Posterior vena cava (tissue), 2 donors: ENCODE measurements at regions not wholly inside any gene's neighbourhood (a gene's known extent, or its start where the extent isn't known, plus 50 kb on each side); places are given as distances from the start of the nearest gene placed in this dataset.
"Not testable (repeated sequence)": the region's sequence is repeated elsewhere in the genome, so short reads cannot be mapped to it uniquely, and the experiment has no call there.

Source experiments
- DNase-seq: peaks from one replicate; pipeline ENCODE4 v3.0.0-alpha.2; 2020; ENCODE audit warnings: low spot score
- intact Hi-C, 2 donors: fragments of 100-400 bp; cut with DNase I; formaldehyde crosslinking; loops; one replicate each; pipeline versions ENCODE4 v1.14.1 to v1.14.2; 2022 to 2023
- donor health status: DM: yes; HTN: yes; CAD: no.
- donor health status: DM: yes; HTN: yes; CAD: no.

DNA sequence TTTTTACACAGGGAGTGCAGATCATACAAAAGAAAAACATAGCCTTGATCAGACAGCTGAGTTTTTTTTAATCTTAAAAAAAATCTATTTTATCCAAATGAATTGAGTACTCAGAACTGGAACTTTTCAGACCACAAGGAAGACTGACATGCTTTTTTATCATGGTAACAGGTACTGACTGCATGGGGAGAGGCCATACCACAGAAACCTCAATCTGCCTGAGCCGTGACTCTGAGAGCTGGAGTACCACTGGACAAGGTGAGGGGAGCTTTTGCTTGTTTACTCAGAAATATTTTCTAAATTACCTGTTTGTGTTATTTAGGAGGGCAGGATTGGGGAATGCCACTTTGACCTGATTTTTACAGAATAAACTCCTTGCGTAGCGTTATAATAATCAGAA is 143.9 kb downstream of the ALX1 start:
- intact Hi-C loops, result no loop called here
- no peak for DNase-seq

DNA sequence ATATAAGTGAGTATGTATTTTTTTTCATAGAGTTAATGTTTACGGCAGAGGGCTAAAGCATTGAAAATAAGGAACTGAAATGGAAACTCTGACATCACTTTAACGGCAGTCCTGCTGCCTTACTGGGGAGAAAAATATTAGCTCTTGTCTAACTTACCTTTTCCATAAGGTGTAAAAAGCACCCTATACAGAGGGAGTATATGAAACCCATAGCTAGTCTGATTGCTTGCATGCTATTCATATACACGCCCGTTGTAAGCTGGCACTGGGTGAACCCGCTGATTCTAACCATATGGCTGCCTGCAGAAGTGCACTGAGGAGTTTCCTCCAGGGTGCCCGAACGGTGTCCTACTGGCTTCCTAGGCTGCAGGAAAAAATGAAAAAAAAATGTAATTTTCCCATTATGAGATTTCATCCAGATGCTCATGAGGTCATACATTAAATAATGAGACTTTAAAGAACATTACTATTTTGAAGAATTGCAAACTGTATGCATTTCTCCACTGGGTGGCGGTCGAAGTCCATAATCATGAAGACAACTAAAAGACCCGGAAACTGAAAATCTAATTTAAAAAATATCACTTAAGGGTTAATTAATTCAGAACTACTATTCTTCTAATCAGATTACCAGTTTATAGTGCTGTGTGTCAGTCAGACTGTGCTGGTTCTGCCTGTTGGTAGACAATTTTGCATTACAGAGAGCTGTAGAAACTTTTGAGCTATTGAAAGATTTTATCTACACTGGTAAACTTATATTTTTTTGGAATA is 144.7 kb downstream of the ALX1 start:
- intact Hi-C loops, result no loop called here
- no peak for DNase-seq

- intact Hi-C loops, result no loop called here
- no peak for DNase-seq
Observed at GRCh38 chr12:85425349-85425612, 145.3 kb downstream of the ALX1 start.

DNA sequence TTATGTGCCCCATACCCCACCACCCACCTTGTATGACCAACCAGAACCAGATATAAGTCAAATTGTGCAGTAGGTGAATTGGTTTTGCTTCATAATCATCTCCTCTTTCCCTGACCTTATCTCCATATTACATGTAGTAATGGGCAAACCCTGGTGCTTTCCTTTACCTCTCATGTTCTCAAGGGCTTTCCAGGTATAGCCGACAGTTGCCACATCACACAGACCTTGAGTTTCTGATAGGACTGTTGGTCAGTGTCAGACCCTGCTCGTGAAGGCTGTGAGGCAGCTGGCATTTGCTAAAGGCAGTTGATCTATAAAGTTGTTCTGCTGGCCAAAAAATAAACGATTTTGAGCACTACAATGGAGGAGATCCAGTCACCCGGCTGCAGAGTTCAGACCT is 145.9 kb downstream of the ALX1 start:
- DNase-seq, result no peak
- intact Hi-C loops, result no loop called here

GRCh38 chr12:85433148-85433547 is 153.1 kb downstream of the ALX1 start:
- intact Hi-C loops, result not testable (repeated sequence)

GRCh38 chr12:85440271-85440670 is 160.3 kb downstream of the ALX1 start:
- intact Hi-C loops, result no loop called here
- no peak for DNase-seq

More at GRCh38 chr12:85433148-85433547, 153.1 kb downstream of the ALX1 start:
- not testable (repeated sequence) for DNase-seq

DNA sequence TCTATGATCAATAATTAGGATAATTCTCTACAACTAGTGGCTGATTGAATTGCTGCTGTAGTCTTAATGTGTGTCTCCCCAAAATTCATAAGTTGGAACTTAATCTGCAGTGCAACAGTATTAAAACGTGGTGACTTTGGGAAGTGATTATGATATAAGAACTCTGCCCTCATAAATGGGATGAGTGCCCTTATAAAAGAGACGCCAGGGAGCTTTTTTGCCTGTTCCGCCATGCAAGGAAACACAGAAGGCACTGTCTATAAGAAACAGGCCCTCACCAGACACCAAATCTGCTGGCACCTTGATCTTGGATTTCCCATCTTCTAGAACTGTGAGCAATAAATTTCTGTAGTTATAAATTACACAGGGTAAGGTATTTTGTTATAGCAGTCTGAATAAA is 161.0 kb downstream of the ALX1 start:
- intact Hi-C loops, result no loop called here
- no peak for DNase-seq

DNA sequence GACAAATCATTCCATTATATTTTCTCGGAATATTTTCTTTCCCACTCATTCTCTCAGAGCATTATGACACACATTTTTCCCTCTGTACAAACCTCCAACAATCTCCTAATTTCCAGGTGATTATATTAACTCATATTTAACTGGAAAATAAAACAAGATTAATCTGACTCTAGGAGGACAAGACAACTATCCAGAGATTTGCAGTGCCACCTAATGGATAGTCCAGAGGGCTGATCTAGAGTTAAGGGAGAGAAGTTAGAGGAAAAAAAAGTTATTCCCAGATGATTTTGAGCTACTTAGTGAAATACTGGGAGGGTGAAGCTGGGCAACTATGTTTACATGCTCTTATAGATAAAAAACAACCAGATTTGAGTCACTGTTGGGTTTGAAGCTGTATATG is 161.7 kb downstream of the ALX1 start:
- intact Hi-C loops, result no loop called here
- DNase-seq, result no peak

- intact Hi-C loops, result no loop called here
- DNase-seq, result no peak
Observed at GRCh38 chr12:85445060-85445938, 165.3 kb downstream of the ALX1 start.

DNA sequence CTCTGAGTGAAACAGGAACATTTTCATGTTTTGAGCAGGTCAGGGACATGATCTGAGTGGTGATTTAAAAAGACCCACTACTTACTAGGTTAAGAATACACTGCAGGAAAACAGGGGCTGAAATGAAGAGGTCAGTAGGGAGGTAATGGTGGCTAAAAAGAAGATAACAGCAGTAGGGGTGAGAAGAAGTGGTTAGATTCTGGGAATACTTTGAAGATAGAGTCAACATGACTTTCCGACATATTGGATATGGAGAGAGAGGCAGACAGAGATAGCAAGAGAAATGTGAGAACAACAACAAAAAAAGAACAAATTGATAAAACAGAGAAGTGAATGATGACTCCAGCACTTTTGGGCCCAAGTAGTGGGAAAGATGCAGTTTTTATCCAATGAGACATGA is 168.0 kb downstream of the ALX1 start:
- intact Hi-C loops, result no loop called here

GRCh38 chr12:85448548-85449139 is 168.6 kb downstream of the ALX1 start:
- no peak for DNase-seq
- intact Hi-C loops, result no loop called here

More for the DNA sequence above, 168.0 kb downstream of the ALX1 start:
- DNase-seq, result no peak

- intact Hi-C loops, result no loop called here
- no peak for DNase-seq
Observed at GRCh38 chr12:85457016-85457415, 177.0 kb downstream of the ALX1 start.

DNA sequence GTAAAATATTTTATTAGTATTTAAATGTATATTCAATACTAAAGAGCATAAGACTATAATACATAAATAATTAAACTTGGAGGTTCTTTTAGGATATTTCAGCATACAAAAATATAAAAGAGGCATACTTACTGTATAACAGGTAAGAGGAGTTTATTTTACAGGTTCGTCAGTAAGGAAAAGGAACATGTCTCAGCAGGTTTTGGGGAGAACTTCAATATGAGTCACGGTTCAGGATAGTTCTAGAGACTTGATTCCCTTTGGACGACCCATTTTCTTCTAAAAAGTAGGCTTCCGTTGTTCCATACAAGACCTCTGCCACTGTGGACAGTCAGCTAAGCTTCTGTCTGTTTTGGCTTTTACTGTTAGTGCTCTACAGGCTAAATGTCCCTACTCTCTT is 181.1 kb downstream of the ALX1 start:
- intact Hi-C loops, result no loop called here
- DNase-seq, result no peak

DNA sequence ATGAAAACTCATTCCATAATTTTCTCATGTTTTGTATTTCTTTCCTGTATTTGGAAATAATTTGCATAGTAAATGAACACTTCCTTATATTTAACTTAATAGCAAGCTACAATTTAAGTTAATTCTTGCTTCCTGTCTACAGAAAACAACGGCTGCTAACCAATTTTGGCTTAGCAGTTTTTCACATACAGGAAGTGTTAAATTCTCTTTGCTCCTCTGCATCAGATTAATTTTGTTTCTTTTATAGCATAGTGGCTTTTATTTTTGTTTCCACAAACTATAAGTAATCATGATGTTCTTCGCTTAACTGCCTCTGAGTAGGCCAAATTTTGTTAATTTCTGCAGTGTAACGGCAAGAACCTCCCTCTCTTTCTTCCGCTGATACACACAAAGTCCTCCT is 182.9 kb downstream of the ALX1 start:
- intact Hi-C loops, result no loop called here
- DNase-seq, result no peak

DNA sequence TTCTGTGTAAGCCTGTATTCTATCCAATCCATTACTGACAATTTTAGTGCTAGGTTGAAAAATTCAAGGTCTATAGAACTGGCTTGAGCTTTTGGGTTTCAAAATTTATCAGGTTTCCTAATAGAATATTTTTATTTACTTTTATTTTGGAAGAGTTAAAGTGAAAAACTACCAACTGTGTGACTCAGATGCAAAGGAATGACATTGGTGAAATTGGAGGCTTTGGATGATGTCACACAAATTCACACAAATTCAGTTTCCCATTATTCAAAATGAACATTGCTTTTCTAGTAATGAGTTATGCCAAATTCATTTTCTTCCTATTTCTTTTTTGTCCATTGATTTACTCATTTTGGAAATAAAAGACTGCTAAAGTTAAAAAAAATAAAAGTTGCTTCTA is 186.9 kb downstream of the ALX1 start:
- intact Hi-C loops, result loop anchor here in 1 of 2 donors (5.0 kb wide), 1 partner anchor 395 kb away; no protein-coding TSS in a partner anchor
- no peak for DNase-seq

DNA sequence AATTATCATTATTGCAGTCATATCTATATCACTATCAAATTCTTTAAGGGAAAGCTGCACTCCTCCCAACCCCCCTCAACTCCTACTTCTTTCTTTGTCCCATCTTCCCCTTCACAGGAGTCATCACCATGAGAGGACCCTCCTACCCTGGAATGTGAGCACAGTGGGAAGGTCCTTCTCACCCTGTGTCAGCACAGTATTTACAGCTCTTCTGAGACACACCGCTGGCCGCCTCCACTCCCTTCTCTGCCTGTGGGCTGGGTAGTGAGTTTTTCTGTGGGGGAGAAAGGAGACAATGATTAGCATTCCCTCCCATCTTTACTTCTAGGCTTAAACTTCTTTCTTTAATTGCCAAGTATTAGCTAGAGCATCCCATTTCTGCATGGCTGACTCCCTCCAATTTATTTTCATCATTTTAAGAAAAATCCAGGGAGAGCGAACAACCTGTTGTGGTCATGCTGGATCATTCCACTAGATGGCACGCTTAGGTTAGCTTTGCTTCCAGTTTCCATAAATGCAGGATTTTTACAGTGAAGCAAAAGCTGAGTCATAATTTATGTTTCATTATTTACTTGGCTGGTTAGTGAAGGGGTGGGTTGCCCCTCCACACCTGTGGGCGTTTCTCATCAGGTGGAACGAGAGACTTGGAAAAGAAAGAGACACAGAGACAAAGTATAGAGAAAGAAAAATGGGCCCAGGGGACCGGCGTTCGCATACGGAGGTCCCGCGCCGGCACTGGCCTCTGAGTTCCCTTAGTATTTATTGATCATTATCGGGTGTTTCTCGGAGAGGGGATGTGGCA is 188.5 kb downstream of the ALX1 start:
- intact Hi-C loops, result loop anchor here in 1 of 2 donors (5.0 kb wide), 1 partner anchor 394 kb away; no protein-coding TSS in a partner anchor
- peak; percentile 61 for DNase-seq

GRCh38 chr12:85469158-85470086 is 189.4 kb downstream of the ALX1 start:
- DNase-seq, result not testable (repeated sequence)
- intact Hi-C loops, result loop anchor here in 1 of 2 donors (5.0 kb wide), 1 partner anchor 393 kb away; no protein-coding TSS in a partner anchor

GRCh38 chr12:85475277-85475676 is 195.3 kb downstream of the ALX1 start:
- not testable (repeated sequence) for DNase-seq
- intact Hi-C loops, result loop anchor here in 1 of 2 donors (5.0 kb wide), 1 partner anchor 392 kb away; no protein-coding TSS in a partner anchor
